GM12878 (cell line): ENCODE measurements at regions not wholly inside any gene's neighbourhood (a gene's known extent, or its start where the extent isn't known, plus 50 kb on each side); places are given as distances from the start of the nearest gene placed in this dataset.
"Not testable (repeated sequence)": the region's sequence is repeated elsewhere in the genome, so short reads cannot be mapped to it uniquely, and the experiment has no call there.

Source experiments
- ATAC-seq: fragments of 200-7000 bp; cut with Tn5 transposase; 3 replicates; pipeline ENCODE4 v1.9.1; 2020; ENCODE audit warnings: mild to moderate bottlenecking, moderate library complexity
- BruUV-seq: library from RNA; stranded (reverse); fragments of 400-500 nt; replicated peaks from 2 replicates; lab custom pipeline; 2021; lab: Mats Ljungman, UMichigan
- CTCF ChIA-PET: fragments of 300-600 bp; sonication (Branson Sonifier 250); formaldehyde crosslinking; extraction: SDS; loops from one replicate; lab custom pipeline; 2021; ENCODE audit warnings: inconsistent platforms; lab: Yijun Ruan, JAX
- POLR2A ChIA-PET: fragments of 350-600 bp; formaldehyde crosslinking; extraction: SDS; loops from one replicate; lab custom pipeline; 2021; ENCODE audit warnings: inconsistent platforms; lab: Charles Lee
- RAD21 ChIA-PET: fragments of 300-600 bp; sonication (Branson Sonifier 250); formaldehyde crosslinking; loops from one replicate; lab custom pipeline; 2023; ENCODE audit warnings: antibody characterized with exemption; ENCODE audit not compliant: unreplicated experiment; lab: Charles Lee
- SMC1A ChIA-PET: fragments of 300-600 bp; sonication (Branson Sonifier 250); formaldehyde crosslinking; loops from one replicate; lab custom pipeline; 2023; ENCODE audit not compliant: unreplicated experiment, uncharacterized antibody; lab: Charles Lee
- DNase-seq: peaks from one replicate; pipeline ENCODE4 v3.0.0-alpha.2; 2011; ENCODE audit warnings: low read depth, low spot score
- FAIRE-seq: peaks from 3 replicates; lab custom pipeline; 2011; peaks lifted over from hg19 to GRCh38; lab: Jason Lieb, UNC
- H2AFZ ChIP-seq: 2 replicates; pipeline ENCODE4 v1.6.0; 2011; ENCODE audit warnings: low read depth, low read length, control low read depth; ENCODE audit not compliant: control insufficient read depth
- H3K27ac ChIP-seq: 2 replicates; pipeline ENCODE4 v1.5.1; 2011; ENCODE audit warnings: control low read depth; ENCODE audit not compliant: control insufficient read depth, insufficient read depth
- H3K27me3 ChIP-seq, 2 experiments: replicated peaks in 1 of 2; 2 replicates each; pipeline versions ENCODE4 v1.6.0 to v1.6.1; 2011; ENCODE audit warnings: low read length in 1 of 2; ENCODE audit not compliant: control insufficient read depth in 2 of 2, insufficient read depth in 2 of 2
- H3K36me3 ChIP-seq, 2 experiments: 2 replicates each; pipeline ENCODE4 v1.5.1; 2011; ENCODE audit warnings: low read length in 1 of 2; ENCODE audit not compliant: control insufficient read depth in 2 of 2, insufficient read depth in 2 of 2
- H3K4me1 ChIP-seq: 2 replicates; pipeline ENCODE4 v1.6.1; 2011; ENCODE audit warnings: mild to moderate bottlenecking, low read length, moderate library complexity, mixed read lengths; ENCODE audit not compliant: control insufficient read depth, insufficient read depth
- H3K4me2 ChIP-seq: 2 replicates; pipeline ENCODE4 v1.6.0; 2011; ENCODE audit warnings: control low read depth; ENCODE audit not compliant: control insufficient read depth, insufficient read depth
- H3K4me3 ChIP-seq: fragments of 200-600 bp; sonication (generic); 2 replicates; pipeline ENCODE4 v1.5.1; 2016
- H3K79me2 ChIP-seq: 2 replicates; pipeline ENCODE4 v1.6.0; 2011; ENCODE audit warnings: low read length; ENCODE audit not compliant: control insufficient read depth, insufficient read depth
- H3K9ac ChIP-seq: 2 replicates; pipeline ENCODE4 v1.8.0; 2011; ENCODE audit warnings: low read length, control low read depth, mixed read lengths; ENCODE audit not compliant: control insufficient read depth, insufficient read depth
- H3K9me3 ChIP-seq: replicated peaks from 3 replicates; pipeline ENCODE4 v1.5.1; 2011; ENCODE audit warnings: mild to moderate bottlenecking, low read length; ENCODE audit not compliant: control insufficient read depth, insufficient read depth
- H4K20me1 ChIP-seq: 2 replicates; pipeline ENCODE4 v1.6.0; 2011; ENCODE audit not compliant: control insufficient read depth, insufficient read depth
- BCL11A ChIP-seq: IDR thresholded peaks from 2 replicates; pipeline ENCODE4 v1.6.1; 2011; ENCODE audit warnings: low read depth, low read length
- NR2F1 ChIP-seq: fragments of 450-650 bp; conservative IDR thresholded peaks from 2 replicates; pipeline ENCODE4 v1.6.1; 2017; ENCODE audit warnings: mild to moderate bottlenecking
- PML ChIP-seq: IDR thresholded peaks from 2 replicates; pipeline ENCODE4 v1.6.1; 2012; ENCODE audit warnings: low read length, inconsistent platforms
- RBBP5 ChIP-seq: fragments of 200-600 bp; sonication (generic); conservative IDR thresholded peaks from 2 replicates; pipeline ENCODE4 v1.6.1; 2016
- REST ChIP-seq: IDR thresholded peaks from 2 replicates; pipeline ENCODE4 v1.6.1; 2012; ENCODE audit warnings: mild to moderate bottlenecking, low read depth, low read length
- ZBED1 ChIP-seq: IDR thresholded peaks from 2 replicates; pipeline ENCODE4 v1.6.1; 2016; ENCODE audit warnings: borderline replicate concordance
- WGBS: methylation state at CpG from one replicate; pipeline ENCODE4 v1.1.6; 2016; ENCODE audit warnings: low lambda C conversion rate; ENCODE audit not compliant: insufficient replicate concordance, insufficient coverage; ENCODE audit errors: missing lambda C conversion rate; 5-methylcytosine and 5-hydroxymethylcytosine counted together
- in situ Hi-C: fragments of 300-500 bp; cut with MboI; formaldehyde crosslinking; loops from 9 replicates; pipeline ENCODE4 v1.14.3; 2018; ENCODE audit warnings: mixed read lengths
- intact Hi-C: fragments of 100-400 bp; cut with micrococcal nuclease; formaldehyde crosslinking; loops from one replicate; pipeline ENCODE4 v1.14.2; 2022; ENCODE audit not compliant: unreplicated experiment
- TF ChIP-seq, protein P1 (sequence below): fragments of 450-650 bp; IDR thresholded peaks from 2 replicates; pipeline ENCODE4 v1.6.1; 2017; ENCODE audit warnings: mild to moderate bottlenecking

DNA sequence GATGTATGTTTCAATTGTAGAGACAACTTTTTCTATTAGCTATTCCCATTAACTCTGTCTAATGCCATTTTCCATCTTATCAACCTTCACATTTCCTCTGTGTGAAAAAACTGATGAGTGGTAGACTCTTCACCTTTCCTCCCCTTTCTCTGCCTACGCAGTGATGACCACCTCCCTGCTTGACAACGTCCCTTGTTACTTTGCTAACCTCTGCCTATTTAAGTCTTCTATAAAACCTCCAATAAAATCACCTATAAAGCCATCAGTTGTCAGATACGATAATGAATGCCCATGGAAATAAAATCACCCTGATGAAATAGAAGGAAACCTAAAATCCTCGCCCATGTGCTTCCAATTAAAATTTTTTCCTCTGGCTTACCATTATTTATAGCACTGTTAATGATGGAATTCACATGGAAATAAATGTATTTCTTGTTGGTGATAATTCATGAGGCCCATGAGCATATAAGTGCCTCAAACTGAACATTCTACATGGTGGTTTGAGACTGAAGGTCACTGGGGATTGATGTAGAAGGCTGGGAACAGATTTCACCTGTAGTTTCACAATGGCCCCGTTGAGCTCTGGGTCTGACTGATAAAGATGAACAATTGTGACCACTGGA is 1454.0 kb upstream of the SEL1L start:
- Histone ChIP-seq H4K20me1 (no peaks in the 10 kb centered on the region), H3K4me3 (no peak overlapping the region), H3K4me2 (no peak overlapping the region), H3K27me3 (no peaks in the 10 kb centered on the region), H2AFZ (no peak overlapping the region), H3K4me1 (no peaks in the 10 kb centered on the region), H3K79me2 (no peaks in the 10 kb centered on the region), H3K9ac (no peak overlapping the region), H3K27ac (no peak overlapping the region), H3K9me3 (no peaks in the 10 kb centered on the region), H3K36me3 (no peaks in the 10 kb centered on the region)
- under 1% methylated on average over 5 of the region's 5 CpGs for WGBS
- in situ Hi-C loops: no loop called here
- ChIA-PET POLR2A (no interaction called here), CTCF (no interaction called here), RAD21 (no interaction called here), SMC1A (interaction anchor here (0.5 kb wide), 1 partner anchor 1675 kb away, joined by 3 read pairs; no protein-coding TSS in a partner anchor)
- no TSS peak for BruUV-seq
- intact Hi-C loops: no loop called here
- FAIRE-seq: no peak
- no peak for DNase-seq
- ATAC-seq: no peak
- TF ChIP-seq NR2F1: no peak
- TF ChIP-seq BCL11A: no peak
- TF ChIP-seq PML: no peak
- no peak for TF ChIP-seq RBBP5
- no peak for TF ChIP-seq REST
- TF ChIP-seq ZBED1: no peak
- TF ChIP-seq, protein P1, sequence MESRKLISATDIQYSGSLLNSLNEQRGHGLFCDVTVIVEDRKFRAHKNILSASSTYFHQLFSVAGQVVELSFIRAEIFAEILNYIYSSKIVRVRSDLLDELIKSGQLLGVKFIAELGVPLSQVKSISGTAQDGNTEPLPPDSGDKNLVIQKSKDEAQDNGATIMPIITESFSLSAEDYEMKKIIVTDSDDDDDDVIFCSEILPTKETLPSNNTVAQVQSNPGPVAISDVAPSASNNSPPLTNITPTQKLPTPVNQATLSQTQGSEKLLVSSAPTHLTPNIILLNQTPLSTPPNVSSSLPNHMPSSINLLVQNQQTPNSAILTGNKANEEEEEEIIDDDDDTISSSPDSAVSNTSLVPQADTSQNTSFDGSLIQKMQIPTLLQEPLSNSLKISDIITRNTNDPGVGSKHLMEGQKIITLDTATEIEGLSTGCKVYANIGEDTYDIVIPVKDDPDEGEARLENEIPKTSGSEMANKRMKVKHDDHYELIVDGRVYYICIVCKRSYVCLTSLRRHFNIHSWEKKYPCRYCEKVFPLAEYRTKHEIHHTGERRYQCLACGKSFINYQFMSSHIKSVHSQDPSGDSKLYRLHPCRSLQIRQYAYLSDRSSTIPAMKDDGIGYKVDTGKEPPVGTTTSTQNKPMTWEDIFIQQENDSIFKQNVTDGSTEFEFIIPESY: no peak

GRCh38 chr14:82994547-82994946 is 1460.9 kb upstream of the SEL1L start:
- POLR2A ChIA-PET, H3K27ac ChIP-seq: not testable (repeated sequence)

More at GRCh38 chr14:82994547-82994946, 1460.9 kb upstream of the SEL1L start:
- DNase-seq, in situ Hi-C loops, H3K4me1 ChIP-seq, H2AFZ ChIP-seq, H3K4me3 ChIP-seq, H3K27me3 ChIP-seq, ATAC-seq, H3K9ac ChIP-seq, RAD21 ChIA-PET, FAIRE-seq, H4K20me1 ChIP-seq, BruUV-seq, SMC1A ChIA-PET, H3K79me2 ChIP-seq, CTCF ChIA-PET, H3K36me3 ChIP-seq, H3K4me2 ChIP-seq, H3K9me3 ChIP-seq, intact Hi-C loops: not testable (repeated sequence)
- 44% methylated on average over 8 of the region's 8 CpGs for WGBS
